ENCODE measurements at regions not wholly inside any gene's neighbourhood (a gene's known extent, or its start where the extent isn't known, plus 50 kb on each side); places are given as distances from the start of the nearest gene placed in this dataset.

- POLR2A ChIA-PET, result no interaction called here
- Histone ChIP-seq H3K4me3 (replicated peaks in 1 of 2; ENCODE audit: low read depth in 1 of 2, low read length in 2 of 2) (no peak overlapping the region), H4K20me1 (ENCODE audit: insufficient read depth) (no peaks in the 10 kb centered on the region), H3K4me1 (ENCODE audit: control insufficient read depth in 1 of 2, insufficient read depth in 2 of 2, low read length in 2 of 2) (no peaks in the 10 kb centered on the region), H3K9me3 (ENCODE audit: control insufficient read depth in 1 of 2, insufficient read depth in 1 of 2, low read depth in 1 of 2, low read length in 2 of 2) (no peaks in the 10 kb centered on the region), H2AFZ (ENCODE audit: low read depth, low read length, poor library complexity, severe bottlenecking) (no peak overlapping the region), H3K27me3 (ENCODE audit: insufficient read depth, low read length) (no peaks in the 10 kb centered on the region), H3K9ac (ENCODE audit: low read length) (no peak overlapping the region), H3K79me2 (ENCODE audit: insufficient read depth, low read length) (no peaks in the 10 kb centered on the region), H3K27ac (ENCODE audit: low read depth, low read length) (no peak overlapping the region), H3K36me3 (ENCODE audit: control insufficient read depth in 1 of 2, insufficient read depth in 2 of 2, low read length in 2 of 2) (no peaks in the 10 kb centered on the region), H3K4me2 (ENCODE audit: low read length) (no peak overlapping the region), H3K9me2 (ENCODE audit: insufficient read depth) (no peaks in the 10 kb centered on the region)
- intact Hi-C loops (cut with micrococcal nuclease), result no loop called here
- TF ChIP-seq ZFX (IDR thresholded peaks at IDR 0.05) (no peak), MAX (IDR thresholded peaks at IDR 0.05) (no peak)
- ATAC-seq, result no peak
- CTCF ChIA-PET, result interaction anchor here (0.8 kb wide), 1 partner anchor 19 kb away, joined by 3 read pairs; no protein-coding TSS in a partner anchor
- BruUV-seq (replicated peaks), result no TSS peak
- RAD21 ChIA-PET (ENCODE audit: low non-redundant PET in 1 of 2, low total read pairs in 2 of 2, uncharacterized antibody in 2 of 2, unreplicated experiment in 2 of 2), result no interaction called here
- no peak for DNase-seq (ENCODE audit: low read depth, low spot score)
Observed at GRCh38 chr18:63037491-63037890, 282.1 kb downstream of the BCL2 start.

- RAD21 ChIA-PET (ENCODE audit: low non-redundant PET in 1 of 2, low total read pairs in 2 of 2, uncharacterized antibody in 2 of 2, unreplicated experiment in 2 of 2), result no interaction called here
- H2AFZ ChIP-seq (ENCODE audit: low read depth, low read length, poor library complexity, severe bottlenecking), result no peak overlapping the region
- no peaks in the 10 kb centered on the region for H3K4me1 ChIP-seq (ENCODE audit: control insufficient read depth in 1 of 2, insufficient read depth in 2 of 2, low read length in 2 of 2)
Observed at GRCh38 chr18:63031375-63031774, 288.2 kb downstream of the BCL2 start.

More at GRCh38 chr18:63031375-63031774, 288.2 kb downstream of the BCL2 start:
- no peaks in the 10 kb centered on the region for H4K20me1 ChIP-seq (ENCODE audit: insufficient read depth)
- no peaks in the 10 kb centered on the region for H3K79me2 ChIP-seq (ENCODE audit: insufficient read depth, low read length)
- H3K9ac ChIP-seq (ENCODE audit: low read length), result no peak overlapping the region
- ATAC-seq, result no peak
- no peak for DNase-seq (ENCODE audit: low read depth, low spot score)
- POLR2A ChIA-PET, result no interaction called here
- no peaks in the 10 kb centered on the region for H3K9me2 ChIP-seq (ENCODE audit: insufficient read depth)
- no peaks in the 10 kb centered on the region for H3K27me3 ChIP-seq (ENCODE audit: insufficient read depth, low read length)
- H3K9me3 ChIP-seq (ENCODE audit: control insufficient read depth in 1 of 2, insufficient read depth in 1 of 2, low read depth in 1 of 2, low read length in 2 of 2), result no peaks in the 10 kb centered on the region
- no peak overlapping the region for H3K27ac ChIP-seq (ENCODE audit: low read depth, low read length)
- H3K4me3 ChIP-seq (replicated peaks in 1 of 2; ENCODE audit: low read depth in 1 of 2, low read length in 2 of 2), result no peak overlapping the region
- no peaks in the 10 kb centered on the region for H3K36me3 ChIP-seq (ENCODE audit: control insufficient read depth in 1 of 2, insufficient read depth in 2 of 2, low read length in 2 of 2)
- BruUV-seq (replicated peaks), result no TSS peak
- intact Hi-C loops (cut with micrococcal nuclease), result no loop called here
- CTCF ChIA-PET, result no interaction called here
- H3K4me2 ChIP-seq (ENCODE audit: low read length), result no peak overlapping the region
- TF ChIP-seq JUND (IDR thresholded peaks at IDR 0.05) (no peak), ZFX (IDR thresholded peaks at IDR 0.05) (no peak), EZH2phosphoT487 (IDR thresholded peaks at IDR 0.05; ENCODE audit: borderline replicate concordance) (no peak), ZBTB33 (IDR thresholded peaks at IDR 0.05; ENCODE audit: extremely low read depth, insufficient replicate concordance, low read length) (no peak), RAD21 (IDR thresholded peaks at IDR 0.05; ENCODE audit: low read depth) (no peak), CTCF (IDR thresholded peaks at IDR 0.05 in 2 of 3, conservative IDR thresholded peaks at IDR 0.05 in 1 of 3; ENCODE audit: borderline replicate concordance in 1 of 3, insufficient read depth in 1 of 3, low read depth in 2 of 3, low read length in 2 of 3) (no peak)

Data from HCT116 (cell line).